ENCODE measurements at regions not wholly inside any gene's neighbourhood (a gene's known extent, or its start where the extent isn't known, plus 50 kb on each side); places are given as distances from the start of the nearest gene placed in this dataset.

- Histone ChIP-seq H3K9ac (ENCODE audit: low read length) (no peak overlapping the region), H3K4me3 (ENCODE audit: low read depth, low read length) (no peak overlapping the region), H3K9me3 (ENCODE audit: insufficient read depth, low read depth, low read length) (no peaks in the 10 kb centered on the region), H2AFZ (ENCODE audit: insufficient read depth, low read length, poor library complexity) (no peak overlapping the region), H2BK5ac (ENCODE audit: low read depth, low read length, poor library complexity) (no peak overlapping the region), H3K14ac (ENCODE audit: low read length) (no peak overlapping the region), H2BK12ac (ENCODE audit: low read length) (no peak overlapping the region), H4K12ac (ENCODE audit: low read depth, low read length) (no peak overlapping the region), H4K8ac (ENCODE audit: low read depth, low read length) (no peak overlapping the region), H3K4ac (ENCODE audit: low read depth, low read length) (no peak overlapping the region), H2AK5ac (ENCODE audit: low read length) (no peak overlapping the region), H3K27me3 (ENCODE audit: insufficient read depth, low read length) (no peaks in the 10 kb centered on the region), H3K36me3 (ENCODE audit: control insufficient read depth in 1 of 2, insufficient read depth in 2 of 2, low read length in 2 of 2) (no peaks in the 10 kb centered on the region), H3K4me1 (ENCODE audit: control insufficient read depth in 1 of 2, insufficient read depth in 2 of 2, low read length in 2 of 2) (no peaks in the 10 kb centered on the region), H4K91ac (ENCODE audit: low read depth, low read length) (no peak overlapping the region), H3K79me1 (ENCODE audit: low read length) (no peaks in the 10 kb centered on the region), H3K79me2 (ENCODE audit: control insufficient read depth, insufficient read depth, low read length, poor library complexity) (no peaks in the 10 kb centered on the region), H3K4me2 (ENCODE audit: low read length) (no peak overlapping the region), H3K27ac (ENCODE audit: low read depth, low read length) (no peak overlapping the region), H3K23ac (ENCODE audit: low read length) (no peak overlapping the region), H3K18ac (ENCODE audit: low read length) (no peak overlapping the region), H2BK120ac (ENCODE audit: insufficient read depth, low read length, poor library complexity) (no peak overlapping the region)
- DNase-seq = peak in 1 of 2 donors; percentile 54
- no CpG with 5 or more reads among the region's 2 CpGs for WGBS (ENCODE audit: extremely low coverage, insufficient coverage, insufficient read length)
Measured at GRCh38 chr4:144820011-144820727, 174.2 kb downstream of the HHIP start.

GRCh38 chr4:144820728-144821085 is 174.8 kb downstream of the HHIP start:
- Histone ChIP-seq H3K9me3 (ENCODE audit: insufficient read depth, low read depth, low read length) (no peaks in the 10 kb centered on the region), H4K91ac (ENCODE audit: low read depth, low read length) (no peak overlapping the region)
- no CpG with 5 or more reads among the region's 2 CpGs for whole genome bisulfite sequencing (ENCODE audit: extremely low coverage, insufficient coverage, insufficient read length)

GRCh38 chr4:144831971-144832370 is 186.0 kb downstream of the HHIP start:
- H3K18ac ChIP-seq (ENCODE audit: low read length) = no peak overlapping the region
- no peaks in the 10 kb centered on the region for H3K36me3 ChIP-seq (ENCODE audit: control insufficient read depth in 1 of 2, insufficient read depth in 2 of 2, low read length in 2 of 2)
- H3K4me3 ChIP-seq (ENCODE audit: low read depth, low read length) = no peak overlapping the region
- H3K4me2 ChIP-seq (ENCODE audit: low read length) = no peak overlapping the region
- no peak overlapping the region for H2BK12ac ChIP-seq (ENCODE audit: low read length)
- H4K8ac ChIP-seq (ENCODE audit: low read depth, low read length) = no peak overlapping the region
- no peak overlapping the region for H4K91ac ChIP-seq (ENCODE audit: low read depth, low read length)
- no peak overlapping the region for H2BK120ac ChIP-seq (ENCODE audit: insufficient read depth, low read length, poor library complexity)
- H3K4ac ChIP-seq (ENCODE audit: low read depth, low read length) = no peak overlapping the region
- H3K9ac ChIP-seq (ENCODE audit: low read length) = no peak overlapping the region
- H3K23ac ChIP-seq (ENCODE audit: low read length) = no peak overlapping the region
- H3K4me1 ChIP-seq (ENCODE audit: control insufficient read depth in 1 of 2, insufficient read depth in 2 of 2, low read length in 2 of 2) = no peaks in the 10 kb centered on the region
- H3K79me1 ChIP-seq (ENCODE audit: low read length) = no peaks in the 10 kb centered on the region
- no peak overlapping the region for H2AFZ ChIP-seq (ENCODE audit: insufficient read depth, low read length, poor library complexity)
- no peak for DNase-seq
- H2BK5ac ChIP-seq (ENCODE audit: low read depth, low read length, poor library complexity) = no peak overlapping the region
- H3K27ac ChIP-seq (ENCODE audit: low read depth, low read length) = no peak overlapping the region
- H4K12ac ChIP-seq (ENCODE audit: low read depth, low read length) = no peak overlapping the region
- H3K9me3 ChIP-seq (ENCODE audit: insufficient read depth, low read depth, low read length) = no peaks in the 10 kb centered on the region
- no CpG with 5 or more reads among the region's 2 CpGs for WGBS (ENCODE audit: extremely low coverage, insufficient coverage, insufficient read length)
- H2AK5ac ChIP-seq (ENCODE audit: low read length) = no peak overlapping the region
- H3K79me2 ChIP-seq (ENCODE audit: control insufficient read depth, insufficient read depth, low read length, poor library complexity) = no peaks in the 10 kb centered on the region
- no peaks in the 10 kb centered on the region for H3K27me3 ChIP-seq (ENCODE audit: insufficient read depth, low read length)
- no peak overlapping the region for H3K14ac ChIP-seq (ENCODE audit: low read length)

More at GRCh38 chr4:144820728-144821085, 174.8 kb downstream of the HHIP start:
- no peak for DNase-seq
- H2AK5ac ChIP-seq (ENCODE audit: low read length) = no peak overlapping the region
- no peaks in the 10 kb centered on the region for H3K27me3 ChIP-seq (ENCODE audit: insufficient read depth, low read length)
- no peak overlapping the region for H3K23ac ChIP-seq (ENCODE audit: low read length)
- H2BK120ac ChIP-seq (ENCODE audit: insufficient read depth, low read length, poor library complexity) = no peak overlapping the region
- H3K79me1 ChIP-seq (ENCODE audit: low read length) = no peaks in the 10 kb centered on the region
- no peak overlapping the region for H4K12ac ChIP-seq (ENCODE audit: low read depth, low read length)
- no peak overlapping the region for H3K14ac ChIP-seq (ENCODE audit: low read length)
- no peaks in the 10 kb centered on the region for H3K4me1 ChIP-seq (ENCODE audit: control insufficient read depth in 1 of 2, insufficient read depth in 2 of 2, low read length in 2 of 2)
- H3K79me2 ChIP-seq (ENCODE audit: control insufficient read depth, insufficient read depth, low read length, poor library complexity) = no peaks in the 10 kb centered on the region
- no peak overlapping the region for H2AFZ ChIP-seq (ENCODE audit: insufficient read depth, low read length, poor library complexity)
- H3K9ac ChIP-seq (ENCODE audit: low read length) = no peak overlapping the region
- no peak overlapping the region for H2BK12ac ChIP-seq (ENCODE audit: low read length)
- H3K4ac ChIP-seq (ENCODE audit: low read depth, low read length) = no peak overlapping the region
- no peaks in the 10 kb centered on the region for H3K36me3 ChIP-seq (ENCODE audit: control insufficient read depth in 1 of 2, insufficient read depth in 2 of 2, low read length in 2 of 2)
- no peak overlapping the region for H3K4me3 ChIP-seq (ENCODE audit: low read depth, low read length)
- no peak overlapping the region for H4K8ac ChIP-seq (ENCODE audit: low read depth, low read length)
- no peak overlapping the region for H3K27ac ChIP-seq (ENCODE audit: low read depth, low read length)
- no peak overlapping the region for H2BK5ac ChIP-seq (ENCODE audit: low read depth, low read length, poor library complexity)
- H3K18ac ChIP-seq (ENCODE audit: low read length) = no peak overlapping the region
- H3K4me2 ChIP-seq (ENCODE audit: low read length) = no peak overlapping the region

- DNase-seq = no peak
- no peak overlapping the region for H2AFZ ChIP-seq (ENCODE audit: insufficient read depth, low read length, poor library complexity)
- H4K8ac ChIP-seq (ENCODE audit: low read depth, low read length) = no peak overlapping the region
- H4K12ac ChIP-seq (ENCODE audit: low read depth, low read length) = no peak overlapping the region
- no peak overlapping the region for H3K9ac ChIP-seq (ENCODE audit: low read length)
- H3K4me3 ChIP-seq (ENCODE audit: low read depth, low read length) = no peak overlapping the region
- no peak overlapping the region for H3K23ac ChIP-seq (ENCODE audit: low read length)
- no peak overlapping the region for H3K4ac ChIP-seq (ENCODE audit: low read depth, low read length)
- H2BK12ac ChIP-seq (ENCODE audit: low read length) = no peak overlapping the region
- no peak overlapping the region for H4K91ac ChIP-seq (ENCODE audit: low read depth, low read length)
- H3K4me2 ChIP-seq (ENCODE audit: low read length) = no peak overlapping the region
- no peaks in the 10 kb centered on the region for H3K9me3 ChIP-seq (ENCODE audit: insufficient read depth, low read depth, low read length)
- no peak overlapping the region for H2BK5ac ChIP-seq (ENCODE audit: low read depth, low read length, poor library complexity)
- H3K27me3 ChIP-seq (ENCODE audit: insufficient read depth, low read length) = no peaks in the 10 kb centered on the region
- H3K18ac ChIP-seq (ENCODE audit: low read length) = no peak overlapping the region
- H2AK5ac ChIP-seq (ENCODE audit: low read length) = no peak overlapping the region
- no peaks in the 10 kb centered on the region for H3K79me1 ChIP-seq (ENCODE audit: low read length)
- no CpG with 5 or more reads among the region's 8 CpGs for WGBS (ENCODE audit: extremely low coverage, insufficient coverage, insufficient read length)
- no peak overlapping the region for H2BK120ac ChIP-seq (ENCODE audit: insufficient read depth, low read length, poor library complexity)
- H3K14ac ChIP-seq (ENCODE audit: low read length) = no peak overlapping the region
- no peak overlapping the region for H3K27ac ChIP-seq (ENCODE audit: low read depth, low read length)
- H3K4me1 ChIP-seq (ENCODE audit: control insufficient read depth in 1 of 2, insufficient read depth in 2 of 2, low read length in 2 of 2) = no peaks in the 10 kb centered on the region
- no peaks in the 10 kb centered on the region for H3K79me2 ChIP-seq (ENCODE audit: control insufficient read depth, insufficient read depth, low read length, poor library complexity)
- H3K36me3 ChIP-seq (ENCODE audit: control insufficient read depth in 1 of 2, insufficient read depth in 2 of 2, low read length in 2 of 2) = no peaks in the 10 kb centered on the region
Measured at GRCh38 chr4:144845411-144845810, 199.5 kb downstream of the HHIP start.

All from trophoblast cell (in vitro differentiated cells and primary cell).